GM18867 (cell line): ENCODE measurements at regions not wholly inside any gene's neighbourhood (a gene's known extent, or its start where the extent isn't known, plus 50 kb on each side); places are given as distances from the start of the nearest gene placed in this dataset.

ENCODE experiments used
- ATAC-seq: cut with Tn5 transposase; IDR thresholded peaks from one replicate; pipeline ENCODE4 v1.9.1; 2021; ENCODE audit warnings: mild to moderate bottlenecking, moderate library complexity; ENCODE audit not compliant: unreplicated experiment

DNA sequence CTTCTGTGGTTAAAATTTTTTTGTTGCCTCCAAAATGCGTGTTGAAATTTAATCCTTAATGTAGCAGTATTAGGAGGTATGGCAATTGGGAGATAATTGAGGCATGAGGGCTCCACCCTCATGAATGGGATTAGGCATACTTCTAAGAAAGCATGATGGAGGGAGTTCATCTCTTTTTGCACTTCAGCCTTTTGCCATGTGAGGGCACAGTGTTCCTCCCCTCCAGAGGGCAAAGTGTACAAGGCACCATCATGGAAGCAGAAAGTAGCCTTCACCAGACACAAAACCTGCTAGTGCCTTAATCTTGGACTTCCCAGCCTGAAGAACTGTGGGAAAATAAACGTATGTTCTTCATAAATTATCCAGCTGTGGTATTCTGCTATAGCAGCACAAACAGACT lies 429.5 kb downstream of the ZIC1 start:
- peak; percentile 72 for ATAC-seq

- no peak for ATAC-seq
Observed at GRCh38 chr3:147843331-147843730, 434.2 kb downstream of the ZIC1 start.

DNA sequence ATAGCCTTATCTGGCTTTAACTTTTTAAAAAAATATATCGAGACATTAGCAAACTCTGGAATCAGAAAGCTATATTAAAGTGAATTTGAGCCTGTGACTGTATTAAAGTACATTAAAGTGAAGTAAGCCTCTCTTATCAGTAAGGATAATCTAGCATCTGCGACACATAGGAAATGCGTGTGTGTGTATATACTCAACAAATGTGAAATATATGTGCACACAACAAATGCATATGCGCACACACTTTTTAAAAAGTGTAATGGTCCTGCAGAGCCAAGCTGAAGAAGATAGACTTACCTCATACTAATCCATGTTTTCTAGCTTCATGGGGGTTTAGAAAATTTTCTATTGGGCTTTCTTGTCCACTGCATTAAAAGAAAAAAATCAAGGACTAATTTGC lies 437.1 kb downstream of the ZIC1 start:
- ATAC-seq = no peak

- no peak for ATAC-seq
Observed at GRCh38 chr3:147846854-147847478, 437.8 kb downstream of the ZIC1 start.

GRCh38 chr3:147851062-147851461 lies 441.9 kb downstream of the ZIC1 start:
- no peak for ATAC-seq

DNA sequence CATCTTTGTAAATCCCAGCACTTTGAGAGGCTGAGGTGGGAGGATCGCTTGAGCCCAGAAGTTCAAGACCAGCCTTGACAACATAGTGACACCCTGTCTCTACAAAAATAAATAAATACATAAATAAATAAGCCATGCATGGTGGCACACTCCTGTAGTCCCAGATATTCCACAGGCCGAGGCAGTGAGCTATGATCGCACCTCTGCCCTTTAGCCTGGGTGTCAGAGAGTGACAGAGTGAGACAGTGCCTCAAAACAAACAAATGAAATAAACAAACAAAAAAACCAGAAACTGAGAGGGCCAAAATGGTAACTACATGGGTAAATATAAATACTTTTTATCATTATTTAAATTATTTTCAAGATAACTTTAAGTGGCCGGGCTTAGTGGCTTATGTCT lies 445.4 kb downstream of the ZIC1 start:
- no peak for ATAC-seq

DNA sequence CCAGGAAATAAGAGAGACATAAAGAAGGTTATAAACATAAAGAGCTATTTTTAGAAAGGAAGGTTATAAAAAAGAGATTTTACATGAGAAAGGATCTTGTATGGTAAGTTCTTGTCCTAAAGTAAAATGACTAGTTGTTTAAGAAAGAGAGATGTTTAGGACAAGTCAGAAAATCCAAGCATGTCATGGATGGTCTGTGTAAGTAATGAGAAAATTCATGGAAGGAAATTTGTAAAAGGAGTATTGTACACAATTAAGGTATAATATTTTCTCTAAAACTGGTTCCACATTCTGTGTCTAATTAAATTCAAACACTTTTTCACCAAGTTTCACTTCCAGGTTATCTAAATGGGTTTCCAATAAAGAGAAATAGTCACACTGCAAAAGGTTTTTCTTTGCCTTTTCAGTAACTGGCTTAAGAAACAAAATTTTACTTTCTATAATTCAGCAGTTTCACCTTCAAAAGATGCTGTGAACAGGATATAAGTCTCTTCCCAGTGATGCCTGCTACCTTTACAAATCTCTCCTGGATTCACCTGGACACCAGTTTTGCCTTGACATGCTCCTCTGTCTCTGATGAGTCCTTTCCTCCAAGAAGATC lies 455.7 kb downstream of the ZIC1 start:
- ATAC-seq = no peak

DNA sequence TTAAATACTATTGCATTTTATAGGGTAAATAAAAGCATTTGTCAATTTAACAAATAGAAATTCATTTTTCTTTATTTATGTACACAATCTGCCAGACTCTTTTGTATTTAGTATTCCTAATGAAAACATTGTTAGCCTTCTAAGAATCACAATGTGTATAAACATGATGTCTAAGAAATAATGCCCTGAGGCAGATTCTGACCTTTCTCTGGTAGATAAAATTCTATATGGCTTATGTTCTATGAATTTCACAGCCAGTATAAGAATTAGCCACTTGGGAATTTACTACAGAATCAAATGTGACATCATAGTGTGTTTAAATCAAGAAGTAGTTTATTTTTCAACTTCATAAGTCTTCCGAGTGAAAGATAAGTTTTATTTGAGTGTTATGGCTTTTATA lies 457.4 kb downstream of the ZIC1 start:
- no peak for ATAC-seq

GRCh38 chr3:147872568-147872967 lies 463.4 kb downstream of the ZIC1 start:
- ATAC-seq = peak; percentile 84

- no peak for ATAC-seq
Observed at GRCh38 chr3:147875498-147875897, 466.3 kb downstream of the ZIC1 start.

- ATAC-seq = no peak
Observed at GRCh38 chr3:147881933-147882332, 472.8 kb downstream of the ZIC1 start.

GRCh38 chr3:147886879-147887278 lies 477.7 kb downstream of the ZIC1 start:
- ATAC-seq = no peak

GRCh38 chr3:147887797-147888196 lies 478.6 kb downstream of the ZIC1 start:
- no peak for ATAC-seq

DNA sequence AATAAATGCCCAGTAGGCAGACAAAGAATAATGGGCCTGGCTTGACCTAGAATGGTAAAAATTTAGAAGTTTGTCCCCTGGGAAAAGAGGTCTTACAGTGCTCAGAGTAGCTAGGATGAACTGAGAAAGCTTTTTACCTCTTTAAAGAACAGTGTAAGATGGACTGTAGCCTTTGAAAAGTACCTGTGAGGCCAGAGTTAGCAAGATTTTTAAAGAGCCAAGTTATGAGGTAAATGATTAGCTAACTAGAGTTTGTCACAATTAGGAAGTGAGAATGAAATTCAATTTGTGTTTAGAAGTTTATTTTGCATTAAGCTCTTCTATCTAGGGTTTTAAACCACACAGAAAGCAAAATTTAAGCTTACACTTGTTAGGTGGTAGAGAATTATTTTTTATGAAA lies 480.9 kb downstream of the ZIC1 start:
- ATAC-seq = peak; percentile 87

- no peak for ATAC-seq
Observed at GRCh38 chr3:147895509-147895908, 486.3 kb downstream of the ZIC1 start.

DNA sequence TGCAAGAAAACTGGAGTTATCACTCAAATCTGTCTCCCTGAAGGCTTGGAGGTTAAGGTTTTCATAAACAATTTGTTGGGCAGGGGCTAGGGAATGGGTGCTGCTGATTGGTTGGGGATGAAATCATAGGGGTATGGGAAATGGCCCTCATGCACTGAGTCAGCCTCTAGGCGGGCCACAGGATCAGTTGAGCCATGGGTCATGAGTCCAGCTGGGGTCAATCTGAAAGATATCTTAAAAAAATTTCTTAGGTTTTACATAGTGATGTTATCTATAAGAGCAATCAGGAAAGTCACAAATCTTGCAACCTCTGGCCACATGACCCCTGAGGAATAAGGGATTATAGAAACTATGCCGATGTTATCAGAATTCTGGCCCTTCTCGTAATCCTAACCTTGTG lies 491.7 kb downstream of the ZIC1 start:
- no peak for ATAC-seq

GRCh38 chr3:147903026-147903425 lies 493.9 kb downstream of the ZIC1 start:
- ATAC-seq = no peak

DNA sequence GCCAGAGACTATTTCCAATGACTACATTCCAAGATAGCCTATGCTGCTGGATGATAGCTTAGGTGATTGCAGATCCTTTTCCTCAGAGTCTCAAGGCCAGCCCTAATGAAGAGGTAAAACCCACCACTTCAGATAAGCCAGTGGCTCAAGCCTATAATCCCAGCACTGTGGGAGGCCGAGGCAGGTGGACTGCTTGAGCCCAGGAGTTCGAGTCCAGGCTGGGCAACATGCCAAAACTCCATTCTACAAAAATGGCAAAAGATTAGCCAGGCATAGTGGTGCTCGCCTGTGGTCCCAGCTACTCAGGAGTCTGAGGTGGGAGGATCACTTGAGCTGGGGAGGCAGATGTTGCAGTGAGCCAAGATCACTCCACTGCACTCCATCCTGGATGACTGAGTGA lies 495.3 kb downstream of the ZIC1 start:
- no peak for ATAC-seq

GRCh38 chr3:147906285-147906684 lies 497.1 kb downstream of the ZIC1 start:
- peak; percentile 53 for ATAC-seq

GRCh38 chr3:147914532-147914931 lies 505.4 kb downstream of the ZIC1 start:
- ATAC-seq = peak; percentile 61

GRCh38 chr3:147915057-147915456 lies 505.9 kb downstream of the ZIC1 start:
- ATAC-seq = peak; percentile 49

- ATAC-seq = peak; percentile 21
Observed at GRCh38 chr3:147919496-147919895, 510.3 kb downstream of the ZIC1 start.

- ATAC-seq = no peak
Observed at GRCh38 chr3:147921051-147921450, 511.9 kb downstream of the ZIC1 start.
